HG03139 (cell line): ENCODE measurements at regions not wholly inside any gene's neighbourhood (a gene's known extent, or its start where the extent isn't known, plus 50 kb on each side); places are given as distances from the start of the nearest gene placed in this dataset.
"Not testable (repeated sequence)": the region's sequence is repeated elsewhere in the genome, so short reads cannot be mapped to it uniquely, and the experiment has no call there.

Source experiments
- ATAC-seq: cut with Tn5 transposase; IDR thresholded peaks from one replicate; pipeline ENCODE4 v1.9.1; 2021; ENCODE audit not compliant: unreplicated experiment

DNA sequence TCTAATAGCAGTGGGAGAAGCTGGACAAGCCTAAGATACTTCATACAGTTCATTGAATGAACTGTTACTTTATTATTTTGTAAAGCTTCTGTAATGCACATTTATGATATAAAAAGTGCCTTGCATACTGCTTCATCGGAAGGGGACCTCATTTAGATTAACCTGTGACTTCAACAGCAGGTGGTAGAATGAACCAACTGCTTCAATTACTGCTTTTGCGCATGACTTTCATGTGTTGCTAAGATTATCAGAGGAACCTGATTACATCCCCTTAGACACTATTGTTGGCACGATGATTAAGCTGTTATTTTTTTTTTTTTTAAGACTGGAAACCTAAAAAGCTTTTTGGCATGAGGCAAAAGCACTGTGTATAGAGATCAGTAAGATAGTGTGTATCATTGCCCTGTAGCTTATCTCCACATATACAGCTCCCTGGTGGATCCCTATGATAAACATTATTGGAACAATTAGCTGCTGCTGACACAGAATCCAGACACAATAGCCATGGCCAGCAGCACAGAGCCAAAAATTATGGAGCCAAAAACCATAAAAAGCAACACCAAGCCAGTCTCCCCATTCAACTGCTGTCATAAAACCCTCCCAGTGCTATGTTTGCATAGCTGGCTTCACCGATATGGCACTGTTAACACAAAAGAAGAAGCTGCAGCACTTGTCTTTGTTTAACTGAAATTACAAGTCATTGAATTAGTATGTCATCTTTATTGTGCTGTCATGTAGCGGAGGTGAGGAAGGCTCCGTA, 731.6 kb upstream of the MMS22L start:
- no peak for ATAC-seq

DNA sequence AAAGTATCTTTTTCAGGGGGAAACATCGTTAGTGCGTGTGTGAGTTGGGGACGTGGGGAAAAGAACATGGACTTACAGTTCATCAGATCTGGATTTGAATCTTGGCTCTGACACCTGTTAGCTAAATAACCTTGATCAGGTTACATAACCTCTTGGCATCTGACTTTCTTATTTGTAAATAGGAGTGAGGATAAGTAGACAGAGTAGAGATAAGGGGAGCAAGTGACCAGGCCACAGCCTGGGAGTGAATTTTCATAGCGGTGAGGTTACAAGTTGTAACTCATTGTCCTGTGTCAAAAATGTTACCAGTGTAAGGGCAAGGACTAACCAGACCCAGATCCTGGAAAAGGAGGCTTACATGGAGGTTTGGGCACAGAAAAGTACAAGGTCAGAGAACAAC, 733.5 kb upstream of the MMS22L start:
- no peak for ATAC-seq

DNA sequence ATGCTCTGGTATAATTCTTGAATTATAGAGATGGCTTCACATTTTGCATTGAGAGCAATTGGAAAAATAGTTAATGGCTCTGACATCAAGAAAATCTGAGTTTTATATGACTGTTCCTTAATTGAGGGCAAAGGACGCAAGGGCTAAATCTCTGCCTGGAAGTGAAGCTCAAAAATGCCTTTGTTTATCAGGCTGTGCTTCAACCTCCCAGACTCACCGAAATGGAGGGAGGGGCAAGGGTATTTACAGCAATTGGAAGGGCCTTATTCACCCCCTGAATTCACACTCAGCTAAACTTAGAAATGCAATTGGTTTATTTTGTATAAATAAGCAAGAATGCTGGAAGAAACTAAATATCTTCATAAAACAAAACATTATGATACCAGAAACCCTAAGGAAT, 737.2 kb upstream of the MMS22L start:
- ATAC-seq, result no peak

DNA sequence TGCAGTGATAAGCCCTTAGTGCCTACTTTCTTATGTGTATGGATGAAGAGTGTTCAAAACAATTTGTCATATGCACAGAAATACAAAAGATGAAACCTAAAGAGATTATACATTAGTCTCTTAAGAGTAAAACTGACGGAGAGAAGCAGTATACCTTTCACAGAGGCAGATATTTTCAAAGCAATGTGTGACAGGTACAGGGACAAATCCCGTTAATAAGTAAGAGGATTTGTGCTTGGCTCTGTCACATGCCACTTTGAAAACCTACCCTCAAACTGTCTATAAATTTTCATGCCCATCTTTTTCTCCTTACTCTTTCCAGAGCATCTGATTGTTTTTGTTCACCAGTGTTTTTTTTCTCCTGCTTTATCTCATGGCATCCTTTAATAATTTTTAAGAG, 741.3 kb upstream of the MMS22L start:
- ATAC-seq, result no peak

DNA sequence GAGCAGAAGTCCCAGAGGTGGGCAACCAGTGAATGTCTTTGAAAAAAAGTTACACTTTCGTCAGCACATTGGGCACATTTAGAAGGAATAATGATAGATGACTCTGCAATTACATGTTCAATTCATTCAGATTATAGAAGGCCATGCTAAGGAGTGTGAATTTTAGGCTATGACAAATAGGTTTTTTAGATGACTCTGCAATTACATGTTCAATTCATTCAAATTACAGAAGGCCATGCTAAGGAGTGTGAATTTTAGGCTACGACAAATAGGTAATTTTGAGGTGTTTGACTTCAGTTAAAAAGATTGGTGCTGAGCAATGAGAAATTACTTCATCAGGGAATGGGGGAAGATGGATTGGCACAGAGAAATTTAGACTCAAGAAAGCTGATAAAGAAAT, 744.9 kb upstream of the MMS22L start:
- no peak for ATAC-seq

DNA sequence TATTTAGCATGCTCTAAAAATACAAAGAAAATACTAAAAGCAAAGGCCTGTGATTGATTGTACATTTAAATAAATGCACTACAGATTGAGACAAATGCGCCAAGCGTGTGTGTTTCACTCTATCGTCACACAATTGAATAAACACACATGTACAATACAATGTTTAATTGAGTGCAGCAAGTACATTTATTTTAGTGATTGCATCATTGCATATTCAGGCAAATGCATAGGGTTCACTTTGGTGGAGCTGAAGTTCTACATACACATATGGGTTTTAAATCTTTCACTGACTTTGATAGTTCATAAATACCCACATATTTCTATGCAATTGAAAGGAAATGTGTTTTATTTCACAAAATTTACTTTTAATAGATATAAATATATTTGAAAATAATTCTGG, 750.6 kb upstream of the MMS22L start:
- no peak for ATAC-seq

DNA sequence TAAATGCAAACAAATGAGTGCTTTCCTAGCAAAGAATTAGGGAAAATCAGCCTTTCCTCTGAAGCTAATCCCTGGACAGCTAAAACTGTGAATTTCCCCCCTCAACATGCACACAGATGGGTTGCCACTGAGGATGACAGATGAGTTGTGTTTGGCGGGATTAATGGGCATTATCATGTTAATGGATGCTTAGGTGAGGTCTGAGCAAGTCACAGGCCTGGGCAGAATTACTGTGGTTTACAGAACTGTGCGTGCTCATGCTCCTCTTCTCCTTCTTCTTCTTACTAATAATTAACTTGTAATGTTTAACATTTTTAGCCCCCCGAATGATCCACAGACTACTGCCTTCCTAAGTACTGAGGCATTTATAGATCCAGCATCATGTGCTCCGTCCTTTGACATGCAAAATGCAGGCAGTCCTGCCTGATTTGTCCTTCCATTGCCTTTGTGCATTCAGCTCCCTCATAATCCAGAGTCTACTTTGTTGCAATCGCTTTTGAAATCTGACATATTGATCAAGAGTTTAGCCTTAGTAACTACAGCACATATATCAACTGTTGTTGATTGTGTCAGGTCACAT, 753.4 kb upstream of the MMS22L start:
- ATAC-seq, result no peak

DNA sequence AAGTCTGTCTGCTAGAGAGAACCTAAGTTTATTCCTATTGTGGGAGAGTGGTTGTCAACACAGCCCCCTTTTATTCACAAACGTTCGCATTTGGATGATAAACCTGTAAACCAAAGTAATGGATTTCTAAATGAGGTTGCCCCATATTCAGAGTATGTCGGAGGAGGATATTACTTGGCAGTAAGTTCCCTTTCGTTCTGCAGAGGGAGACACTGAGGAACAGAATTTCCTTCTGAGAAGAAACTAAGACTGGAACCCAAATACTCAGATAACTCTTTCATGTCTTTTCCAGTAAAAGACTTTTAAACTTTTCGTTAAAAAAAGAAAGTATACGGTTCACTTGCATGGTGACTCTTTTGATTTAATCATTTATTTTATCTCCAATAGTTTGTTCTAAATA, 754.6 kb upstream of the MMS22L start:
- no peak for ATAC-seq

DNA sequence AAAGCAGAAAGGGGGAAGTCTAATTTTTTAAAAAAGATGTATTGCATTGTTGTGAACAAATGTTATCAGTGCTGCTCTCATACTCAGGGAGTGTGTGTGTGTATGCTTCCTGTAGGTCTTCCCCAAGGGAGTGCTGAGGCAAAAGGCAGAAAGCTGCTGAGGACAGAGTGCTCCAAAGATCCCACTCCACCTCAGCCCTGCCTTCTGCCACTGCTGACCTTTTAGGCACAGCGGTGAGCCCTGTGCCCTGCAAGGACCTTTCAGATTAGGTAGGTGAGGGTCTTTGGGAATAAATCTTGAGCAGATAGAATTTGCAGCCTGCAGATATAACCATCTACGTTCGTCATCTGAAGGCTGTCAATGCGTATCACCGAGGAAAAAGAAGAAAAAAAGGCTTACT, 756.4 kb upstream of the MMS22L start:
- ATAC-seq, result no peak

DNA sequence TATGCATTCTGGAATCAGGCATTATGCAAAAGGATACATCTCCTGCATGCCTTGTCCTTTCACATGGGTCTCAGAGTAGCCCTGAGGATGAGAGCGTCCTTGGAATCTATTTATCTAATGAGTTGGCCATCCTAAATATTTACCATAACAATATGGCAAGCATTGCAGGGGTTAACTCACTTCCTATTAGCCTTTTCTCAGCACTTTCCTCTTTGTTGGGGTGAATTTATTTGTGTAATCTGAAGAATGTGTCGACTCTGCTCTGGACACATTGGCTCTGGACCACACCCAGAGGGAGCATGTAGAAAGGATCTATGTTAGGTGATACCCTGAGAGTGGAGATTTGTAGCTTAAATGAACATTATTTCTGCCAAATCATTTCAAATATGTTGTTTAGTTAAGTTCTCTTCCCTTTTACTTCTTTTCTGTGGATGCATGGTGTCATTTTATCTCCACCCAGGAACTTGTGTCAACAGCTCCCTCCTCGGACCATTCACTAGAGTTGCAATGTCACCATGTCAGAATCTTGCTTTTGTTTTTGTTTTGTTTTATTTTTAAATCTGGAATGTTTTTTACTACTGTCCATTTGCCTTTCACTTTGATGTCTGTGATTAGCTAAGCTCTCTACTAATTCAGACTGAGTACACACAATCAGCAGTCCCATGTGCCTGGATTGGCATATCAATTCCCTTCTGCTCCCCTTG, 757.0 kb upstream of the MMS22L start:
- ATAC-seq, result no peak

DNA sequence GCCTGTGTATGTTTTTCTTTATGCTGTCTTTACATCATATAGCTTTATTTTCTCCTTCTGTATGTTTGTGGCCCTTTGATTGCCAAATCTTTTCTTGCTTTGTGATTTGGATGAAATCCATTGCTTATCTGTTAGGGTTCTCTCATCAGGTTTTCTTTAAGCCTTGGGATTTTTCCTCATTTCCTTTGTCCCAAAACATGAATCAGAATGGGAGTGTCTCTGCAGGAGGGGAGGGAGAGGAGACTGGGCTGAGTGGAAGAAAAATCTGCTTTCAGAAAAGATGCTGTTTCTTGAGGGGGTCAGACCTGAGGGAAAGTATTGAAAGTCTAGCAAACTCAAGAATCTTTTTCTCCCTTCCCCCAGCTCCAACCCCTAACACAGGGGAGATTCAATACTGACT, 758.0 kb upstream of the MMS22L start:
- no peak for ATAC-seq

DNA sequence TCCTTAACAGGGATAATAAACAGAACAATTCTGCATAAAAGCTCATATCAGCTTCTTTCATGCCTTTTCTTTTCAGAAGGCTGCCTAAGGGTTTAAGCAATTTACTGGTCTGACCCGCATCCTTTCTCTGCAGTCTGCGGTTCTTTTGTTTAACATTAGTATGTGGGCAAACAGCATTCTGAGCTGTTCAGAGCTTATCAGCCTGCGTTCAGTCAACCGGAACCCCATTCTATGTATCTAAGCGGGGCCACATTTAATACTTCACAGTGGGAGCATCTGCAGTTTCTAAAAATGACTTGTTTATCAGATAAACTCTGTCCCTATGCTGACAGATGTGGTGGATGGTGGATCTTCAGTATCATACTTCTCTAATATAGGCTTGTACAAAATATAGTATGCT, 758.9 kb upstream of the MMS22L start:
- ATAC-seq, result no peak

DNA sequence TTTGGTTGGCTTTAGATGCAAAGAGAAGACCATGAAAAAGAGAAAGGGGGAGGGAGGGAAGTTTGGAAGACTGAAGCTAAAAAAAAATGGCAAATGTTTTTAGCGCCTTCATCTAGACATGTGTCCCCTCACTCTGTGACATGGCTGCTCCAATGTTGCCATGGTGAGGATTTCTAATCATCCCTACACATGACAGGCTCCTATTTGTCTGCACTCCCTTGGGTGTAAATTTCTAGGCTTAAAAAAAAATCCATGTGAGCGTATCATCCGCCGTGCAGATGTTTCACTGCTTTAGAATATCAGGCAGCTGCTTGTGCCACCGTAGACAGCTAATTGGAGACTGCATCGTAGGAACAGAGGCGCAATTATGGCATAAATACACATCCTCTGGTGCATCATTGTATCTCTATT, 761.1 kb upstream of the MMS22L start:
- ATAC-seq, result no peak

DNA sequence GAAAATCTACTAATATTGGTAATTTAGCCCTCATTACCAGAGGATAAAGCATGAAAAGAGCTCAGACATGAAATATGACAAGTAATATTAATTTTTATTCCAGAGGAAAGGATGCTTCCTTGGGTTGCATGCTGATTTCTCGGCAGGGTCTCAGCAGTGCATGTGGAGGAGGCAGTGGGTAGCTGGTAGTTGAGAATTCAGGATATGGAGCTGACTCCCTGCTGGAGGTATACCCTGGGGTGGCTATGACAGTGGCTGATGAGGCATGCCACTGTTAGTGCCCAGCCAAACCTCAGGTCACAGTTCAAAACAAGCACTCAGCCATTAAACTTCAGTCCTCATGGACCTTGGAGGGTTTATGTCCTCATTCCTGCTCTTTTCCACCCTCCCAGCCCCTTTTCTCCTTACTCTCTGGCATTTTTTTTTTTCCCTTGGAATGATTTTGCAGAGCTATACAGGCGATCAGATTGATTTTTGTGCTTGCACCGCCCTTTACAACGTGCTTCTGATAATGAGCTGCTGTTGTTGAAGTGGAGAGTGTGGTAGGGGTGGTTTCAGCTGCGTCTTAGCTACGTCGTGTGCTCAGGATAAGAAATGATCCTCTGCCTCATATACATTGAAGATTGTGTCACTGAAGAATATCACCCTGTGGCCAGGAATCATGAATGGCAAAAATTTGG, 761.9 kb upstream of the MMS22L start:
- no peak for ATAC-seq

DNA sequence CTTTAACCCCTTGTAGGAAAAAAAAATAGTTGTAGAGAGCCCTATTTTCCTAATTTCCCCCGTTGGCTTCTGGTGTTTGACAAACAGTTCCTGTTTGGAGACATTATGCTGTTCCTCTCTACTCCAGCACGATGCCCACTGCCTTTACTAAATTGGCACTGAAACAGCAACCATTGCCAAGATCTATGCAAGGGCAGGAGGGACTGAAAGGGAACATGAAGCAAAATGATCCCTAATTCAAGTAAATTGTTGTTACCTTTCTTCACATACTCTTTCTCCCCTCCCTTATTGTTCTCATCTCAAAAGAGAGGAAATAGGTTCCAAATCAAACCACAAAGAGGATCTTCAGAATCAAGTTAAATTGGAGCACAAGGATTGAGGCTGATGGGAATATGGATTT, 764.1 kb upstream of the MMS22L start:
- no peak for ATAC-seq

DNA sequence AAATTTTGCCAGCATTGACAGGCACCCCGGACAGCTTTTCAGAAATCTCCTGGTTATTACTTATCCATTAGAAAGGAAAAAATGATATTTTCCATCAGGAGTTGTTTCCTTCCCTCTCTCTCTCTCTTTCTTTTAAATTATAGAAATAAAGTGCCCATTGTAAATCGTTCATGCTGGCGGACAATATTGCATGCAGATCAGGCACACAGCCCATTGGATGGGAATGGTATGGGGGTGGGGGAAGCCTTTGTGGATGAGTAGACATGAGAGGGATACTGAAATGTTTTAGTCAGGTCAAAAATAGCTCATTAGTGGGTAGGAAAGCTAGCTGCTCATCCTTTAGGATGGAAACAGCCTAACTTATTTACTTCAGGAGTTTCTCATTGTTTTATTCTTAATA, 764.9 kb upstream of the MMS22L start:
- no peak for ATAC-seq

DNA sequence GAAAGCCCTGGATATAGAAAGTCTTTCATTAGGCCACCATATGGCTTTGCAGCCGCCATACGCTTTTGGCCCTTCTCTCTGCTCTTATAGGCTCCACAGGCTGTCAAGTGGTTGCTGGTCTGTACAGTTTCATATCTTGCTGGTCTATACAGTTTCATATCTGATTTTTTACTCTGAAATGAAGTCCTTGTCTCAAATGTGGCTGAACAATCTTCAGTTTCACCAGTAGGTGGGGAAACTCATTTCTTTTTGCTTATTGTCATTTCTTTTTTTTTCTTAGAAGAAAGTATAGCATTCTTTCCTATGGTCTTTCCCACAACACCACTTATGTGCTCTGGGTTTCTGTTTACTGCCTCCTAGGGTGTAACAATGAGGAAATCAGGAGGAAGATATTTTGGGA, 771.4 kb upstream of the MMS22L start:
- ATAC-seq, result no peak

DNA sequence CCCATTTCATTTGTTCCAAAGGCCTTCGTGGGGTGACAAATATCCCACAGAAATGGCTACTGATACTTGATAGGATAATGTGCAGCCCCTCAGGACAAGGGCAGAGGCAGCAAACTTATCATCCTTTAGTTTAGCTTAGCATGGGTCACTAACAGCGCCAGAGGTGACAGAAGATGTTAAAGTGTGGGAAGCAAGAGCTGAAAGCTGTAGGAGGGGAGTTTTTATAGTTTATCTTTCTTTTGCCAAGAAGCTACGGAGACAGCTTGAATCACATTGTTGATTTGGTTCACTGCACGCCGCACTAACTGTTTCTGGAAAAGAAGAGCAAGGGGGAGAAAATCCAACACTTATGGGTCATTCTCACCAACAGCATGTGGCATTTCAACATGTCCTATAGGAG, 773.9 kb upstream of the MMS22L start:
- ATAC-seq, result no peak

DNA sequence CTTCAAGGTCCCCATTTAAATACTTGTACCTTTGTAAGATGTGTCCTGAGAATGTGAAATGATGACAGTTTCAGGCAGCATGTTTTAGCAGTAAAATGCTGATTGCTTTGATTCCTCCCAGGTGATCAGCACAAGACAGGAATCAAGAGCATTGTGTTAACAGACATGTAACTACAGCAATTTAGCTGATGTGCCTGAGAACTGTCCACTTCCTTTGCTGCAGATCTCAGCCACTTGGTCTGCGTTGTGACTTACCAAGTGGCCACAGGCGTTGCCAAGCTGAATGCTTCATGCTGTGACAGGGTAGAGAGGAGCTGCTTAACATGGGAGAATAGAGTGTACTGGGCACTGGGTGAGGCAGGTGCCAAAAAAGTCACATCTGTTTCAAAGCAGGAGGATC, 767.0 kb upstream of the POU3F2 start:
- no peak for ATAC-seq

DNA sequence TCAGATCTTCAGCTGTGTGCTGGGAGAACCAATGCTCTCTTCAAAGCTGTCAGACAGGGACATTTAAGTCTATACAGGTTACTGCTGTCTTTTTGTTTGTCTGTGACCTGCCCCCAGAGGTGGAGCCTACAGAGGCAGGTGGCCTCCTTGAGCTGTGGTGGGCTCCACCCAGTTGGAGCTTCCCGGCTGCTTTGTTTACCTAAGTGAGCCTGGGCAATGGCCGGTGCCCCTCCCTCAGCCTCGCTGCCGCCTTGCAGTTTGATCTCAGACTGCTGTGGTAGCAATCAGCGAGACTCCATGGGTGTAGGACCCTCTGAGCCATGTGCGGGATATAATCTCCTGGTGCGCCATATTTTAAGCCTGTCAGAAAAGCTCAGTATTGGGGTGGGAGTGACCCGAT, 745.8 kb upstream of the POU3F2 start:
- ATAC-seq, result not testable (repeated sequence)

DNA sequence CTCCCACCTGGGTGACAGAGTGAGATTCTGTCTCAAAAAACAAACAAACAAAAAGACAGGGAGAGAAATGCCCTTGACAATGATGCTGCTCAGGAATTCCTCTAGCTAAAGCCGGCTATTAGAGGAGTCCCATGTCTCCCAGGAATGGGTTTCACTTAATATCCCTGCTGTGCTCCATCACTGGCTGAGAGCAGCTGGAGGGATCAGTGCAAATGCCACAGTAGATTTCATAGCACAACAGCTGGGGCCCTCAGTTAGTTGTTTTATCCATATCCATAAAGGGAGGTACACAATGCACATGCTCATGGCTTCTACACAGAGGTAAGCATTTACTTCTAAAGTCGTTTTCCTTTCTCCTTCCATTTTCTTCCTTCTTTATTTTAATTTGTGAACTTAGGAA, 742.0 kb upstream of the POU3F2 start:
- ATAC-seq, result no peak

DNA sequence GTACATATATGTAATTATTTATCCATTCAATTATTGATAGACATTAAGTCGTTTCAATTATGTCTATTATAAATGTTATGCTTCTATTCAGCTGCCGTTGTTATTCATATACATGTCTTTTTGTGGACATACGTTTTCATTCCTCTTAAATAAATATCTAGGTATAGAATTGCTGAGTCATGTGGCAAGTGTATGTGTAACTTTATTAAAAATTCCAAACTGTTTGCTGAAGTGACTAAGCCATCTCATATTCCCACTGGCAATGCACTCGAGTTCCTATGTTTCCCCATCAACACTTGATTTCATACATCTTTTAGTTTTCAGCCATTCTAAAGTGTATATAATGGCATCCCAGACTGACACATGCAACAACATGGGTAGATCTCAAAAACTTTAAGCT, 739.7 kb upstream of the POU3F2 start:
- no peak for ATAC-seq
